ENCODE measurements at regions not wholly inside any gene's neighbourhood (a gene's known extent, or its start where the extent isn't known, plus 50 kb on each side); places are given as distances from the start of the nearest gene placed in this dataset.

GRCh38 chr1:116232989-116233514 is 121.9 kb downstream of the MAB21L3 start:
- DNase-seq (ENCODE audit: low spot score), result no peak

GRCh38 chr1:116234429-116234828 is 123.2 kb downstream of the MAB21L3 start:
- no peak for DNase-seq (ENCODE audit: low spot score)

DNA sequence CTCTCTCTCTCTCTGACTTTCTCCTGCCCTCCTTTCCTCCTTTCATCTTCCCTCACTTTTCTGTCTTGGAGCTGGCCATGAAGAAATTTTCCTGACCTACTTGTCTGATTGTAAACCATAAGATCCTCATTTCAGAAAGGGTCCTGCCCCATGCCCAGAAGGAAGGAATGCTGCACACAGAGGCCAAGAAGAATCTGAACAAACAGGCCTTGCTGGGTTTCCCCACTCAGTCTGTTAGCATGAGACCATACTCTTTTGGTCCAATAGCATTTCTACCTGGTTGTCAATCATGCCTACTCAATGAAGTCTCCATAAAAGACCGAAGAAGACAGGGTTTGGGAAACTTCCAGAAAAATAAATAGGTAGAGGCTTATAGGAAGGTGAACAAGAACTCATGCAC is 128.7 kb downstream of the MAB21L3 start:
- no peak for DNase-seq (ENCODE audit: low spot score)

GRCh38 chr1:116242741-116243140 is 130.3 kb upstream of the ATP1A1 start:
- no peak for DNase-seq (ENCODE audit: low spot score)

DNA sequence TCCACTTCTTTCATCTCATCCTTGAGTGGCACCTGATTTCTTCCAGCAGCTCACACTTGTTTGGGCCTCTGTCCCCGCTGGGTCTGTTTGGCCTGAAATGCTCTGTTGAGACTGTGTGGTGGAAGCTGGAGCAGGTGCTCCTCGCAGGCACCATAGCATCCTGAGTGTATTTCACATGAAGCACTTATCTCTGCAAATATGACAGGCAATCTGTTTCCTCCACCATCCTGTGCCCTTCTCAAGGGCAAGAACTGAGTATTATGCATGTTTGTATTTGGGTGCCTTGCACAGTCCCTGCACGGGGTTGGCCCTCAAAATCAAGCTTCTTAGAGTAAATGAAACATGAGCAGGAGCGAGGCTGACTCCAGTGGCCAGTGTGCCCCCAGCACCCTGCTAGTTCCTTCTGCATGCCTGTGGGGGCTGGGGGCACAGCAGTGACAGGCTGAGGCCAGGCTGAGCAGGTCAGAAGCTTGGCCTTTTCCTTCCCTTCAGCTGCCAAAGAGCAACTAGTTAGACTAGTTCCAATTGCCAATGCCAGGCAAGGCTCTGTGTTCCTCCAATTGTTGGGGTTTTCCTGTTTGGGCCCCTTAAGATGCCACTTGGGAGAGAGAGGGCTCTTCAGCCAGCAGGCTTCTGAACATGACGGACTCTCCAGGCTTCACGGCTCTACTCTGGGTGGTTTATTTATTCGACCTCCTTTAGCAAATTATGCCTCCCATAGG is 129.6 kb upstream of the ATP1A1 start:
- no peak for DNase-seq (ENCODE audit: low spot score)

DNA sequence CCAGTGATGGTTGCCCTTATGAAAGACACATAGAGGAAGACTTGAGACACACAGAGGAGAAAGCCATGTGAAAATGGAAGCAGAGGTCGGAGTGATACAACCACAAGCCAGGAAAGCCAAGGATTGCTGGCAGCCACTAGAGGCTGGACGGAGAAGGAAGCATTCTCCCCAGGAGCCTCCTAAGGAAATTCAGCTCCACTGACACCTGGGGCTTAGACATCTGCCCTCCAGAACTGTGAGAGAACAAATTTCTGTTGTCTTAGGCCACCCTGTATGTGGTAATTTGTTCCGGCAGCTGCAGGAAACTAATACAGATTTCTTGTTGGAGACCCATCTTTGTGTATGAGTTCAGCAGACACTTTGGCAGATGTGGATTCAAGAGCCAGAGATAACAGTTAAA is 126.9 kb upstream of the ATP1A1 start:
- no peak for DNase-seq (ENCODE audit: low spot score)

DNA sequence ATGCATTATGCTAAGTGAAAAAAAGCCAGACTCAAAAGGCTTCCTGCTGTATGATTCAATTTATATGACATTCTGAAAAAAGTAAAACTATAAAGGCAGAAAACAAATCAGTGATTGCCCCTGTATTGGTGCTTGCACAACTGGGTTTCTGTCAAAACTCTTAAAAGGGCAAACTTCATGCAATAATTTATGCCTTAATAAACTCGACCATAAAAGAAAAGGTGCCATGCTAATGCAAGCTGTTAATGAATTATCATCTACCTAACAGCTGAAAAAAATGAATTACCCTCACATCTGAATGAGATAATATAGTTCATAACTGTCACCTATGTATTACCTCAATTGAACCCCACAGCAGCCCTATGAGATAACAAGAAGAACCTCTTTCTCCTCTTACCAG is 120.8 kb upstream of the ATP1A1 start:
- DNase-seq (ENCODE audit: low spot score), result no peak

DNA sequence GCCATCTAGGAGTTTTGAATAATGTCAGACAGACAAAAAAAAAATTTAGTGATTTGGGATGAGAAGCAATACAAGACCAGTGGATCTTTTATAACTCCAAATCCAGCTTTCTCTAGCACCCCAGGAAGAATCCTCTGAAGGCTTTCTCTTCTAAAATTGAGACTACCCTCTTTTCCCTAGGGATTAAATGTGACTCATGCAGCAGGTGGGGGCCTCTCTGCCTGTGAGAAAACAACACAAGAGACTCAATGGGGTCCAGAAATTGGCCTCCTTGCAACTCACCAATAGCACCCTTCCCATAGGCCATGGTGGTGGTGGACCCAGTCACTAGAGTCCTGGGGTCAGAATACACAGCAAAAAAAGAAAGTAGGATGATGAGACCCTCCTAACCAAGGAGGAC is 120.3 kb upstream of the ATP1A1 start:
- no peak for DNase-seq (ENCODE audit: low spot score)

DNA sequence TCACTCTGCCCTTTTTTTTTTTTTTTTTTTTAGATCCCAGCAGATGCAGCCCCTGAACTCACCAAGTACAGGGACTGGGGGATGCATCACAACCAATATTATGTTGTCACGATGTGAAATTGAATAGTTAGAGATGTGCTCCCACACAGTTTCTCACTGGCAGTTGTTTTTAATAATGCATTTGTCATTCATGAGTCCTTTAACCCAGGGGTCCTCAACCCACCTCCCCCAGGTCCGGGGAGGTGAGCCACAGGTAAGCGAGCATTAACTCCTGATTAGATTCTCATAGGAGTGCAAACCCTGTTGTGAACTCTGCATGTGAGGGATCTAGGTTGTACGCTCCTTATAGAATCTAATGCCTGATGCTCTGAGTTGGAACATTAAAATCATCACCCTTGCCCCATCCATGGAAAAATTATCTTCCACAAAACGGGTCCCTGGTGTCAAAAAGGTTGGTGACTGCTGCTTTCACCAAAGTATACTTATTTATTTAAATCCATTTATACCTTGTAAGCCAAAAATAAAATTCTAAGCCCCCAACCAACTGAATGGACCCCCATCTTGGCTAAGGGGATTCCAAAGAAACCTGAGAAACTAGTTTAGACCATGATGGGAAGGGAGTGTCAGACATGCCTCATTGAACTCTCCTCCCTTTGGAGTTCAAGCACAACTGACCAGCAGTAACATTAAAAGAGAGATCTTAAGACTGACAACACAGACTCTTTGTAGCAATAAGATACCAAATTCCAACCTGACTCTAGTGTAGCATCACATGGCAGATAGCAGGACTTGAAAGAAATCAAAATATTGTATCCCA is 119.3 kb upstream of the ATP1A1 start:
- DNase-seq (ENCODE audit: low spot score), result no peak

DNA sequence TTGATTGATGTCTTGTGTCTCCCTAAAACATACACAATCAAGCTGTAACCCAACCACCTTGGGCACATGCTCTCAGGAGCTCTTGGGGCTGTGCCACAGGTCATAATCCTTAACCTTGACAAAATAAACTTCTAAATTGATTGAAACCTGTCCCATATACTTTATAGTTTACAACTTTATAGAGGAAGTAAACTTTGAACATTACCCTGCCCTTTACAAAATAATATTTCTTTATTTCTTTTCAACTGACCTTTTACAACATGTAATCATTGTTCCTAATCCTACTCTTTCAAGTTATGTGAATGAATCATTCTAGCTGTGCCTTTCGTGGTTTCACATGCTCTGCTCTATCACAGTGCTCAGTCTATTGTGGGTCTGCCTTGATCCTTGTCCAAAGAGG is 118.3 kb upstream of the ATP1A1 start:
- no peak for DNase-seq (ENCODE audit: low spot score)

- no peak for DNase-seq (ENCODE audit: low spot score)
These were observed 117.4 kb upstream of the ATP1A1 start for GRCh38 chr1:116255486-116256285.

- no peak for DNase-seq (ENCODE audit: low spot score)
These were observed 116.8 kb upstream of the ATP1A1 start for GRCh38 chr1:116256286-116256649.

GRCh38 chr1:116256875-116257274 is 116.2 kb upstream of the ATP1A1 start:
- DNase-seq (ENCODE audit: low spot score), result no peak

DNA sequence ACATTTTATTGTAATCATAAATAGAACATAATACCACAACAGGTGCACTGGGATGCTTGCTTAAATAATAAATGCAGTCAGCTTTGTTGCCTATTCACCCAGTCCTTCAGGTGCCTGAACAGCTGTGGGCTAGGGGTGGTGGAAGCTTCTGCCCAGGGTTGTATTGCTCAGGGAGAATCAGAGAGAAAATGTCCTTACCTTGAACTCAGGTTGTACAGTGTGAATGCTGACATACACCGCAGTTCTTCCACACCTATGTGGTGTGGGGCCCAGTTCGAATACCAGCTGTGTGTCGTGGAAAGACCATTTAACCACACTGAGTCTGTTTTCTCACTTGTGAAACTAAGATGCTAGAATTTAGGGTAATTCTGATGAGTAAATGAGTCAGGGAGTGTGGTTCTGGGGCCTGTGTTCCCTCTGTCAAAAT is 115.7 kb upstream of the ATP1A1 start:
- no peak for DNase-seq (ENCODE audit: low spot score)

DNA sequence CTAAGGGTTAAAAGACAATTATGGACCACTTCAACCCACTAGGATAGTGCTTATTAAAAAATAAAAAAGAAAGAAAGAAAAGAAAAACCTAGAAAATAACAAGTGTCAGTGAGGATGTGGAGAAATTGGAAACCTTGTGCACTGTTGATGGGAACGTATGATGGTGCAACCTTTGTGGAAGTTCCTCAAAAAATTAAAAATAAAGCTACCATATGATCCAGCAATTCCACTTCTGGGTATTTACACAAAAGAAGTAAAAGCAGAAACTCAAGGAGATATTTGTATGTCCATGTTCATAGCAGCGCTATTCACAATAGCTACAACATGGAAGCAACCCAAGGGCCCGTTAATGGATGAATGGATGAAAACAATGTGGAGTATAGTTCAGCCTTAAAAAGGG is 115.2 kb upstream of the ATP1A1 start:
- DNase-seq (ENCODE audit: low spot score), result no peak

- DNase-seq (ENCODE audit: low spot score), result no peak
These were observed 114.2 kb upstream of the ATP1A1 start for GRCh38 chr1:116258668-116259419.

DNA sequence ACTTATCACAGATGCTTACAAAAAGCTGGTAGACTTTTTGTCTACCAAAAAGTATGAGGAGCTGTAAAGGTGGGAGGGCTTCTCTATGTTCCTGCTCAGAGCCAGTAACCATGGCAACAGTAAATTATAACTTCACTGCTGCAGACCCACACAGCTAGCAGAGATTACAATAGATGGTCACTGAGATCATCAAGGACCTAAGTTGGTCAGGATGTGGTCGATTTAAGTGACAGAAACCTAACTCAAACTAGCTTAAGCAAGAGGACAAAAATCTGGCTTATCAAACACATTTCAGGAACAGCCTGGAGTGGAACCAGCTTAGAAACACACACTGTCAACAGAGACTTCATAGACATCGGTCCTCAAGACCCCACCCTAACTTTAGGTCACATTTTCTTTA is 113.4 kb upstream of the ATP1A1 start:
- DNase-seq (ENCODE audit: low spot score), result no peak

DNA sequence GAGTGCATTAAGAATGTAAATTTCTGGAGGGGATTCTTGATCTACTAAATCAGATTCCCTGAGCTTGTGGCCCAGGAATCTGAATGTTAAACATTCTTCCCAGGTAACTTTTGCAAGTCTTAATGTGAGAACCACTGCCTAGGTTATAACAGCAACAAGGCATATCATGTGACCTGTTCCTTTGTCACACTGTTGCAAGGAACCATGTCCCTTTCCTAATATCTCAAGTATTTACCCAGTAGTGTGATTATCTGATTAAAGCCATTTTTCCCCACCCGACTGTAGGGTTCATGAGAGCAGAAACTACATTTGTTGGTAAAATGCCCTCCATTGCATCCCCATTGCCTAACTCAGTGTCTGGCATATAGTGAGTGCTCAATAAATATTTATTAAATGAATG is 112.9 kb upstream of the ATP1A1 start:
- DNase-seq (ENCODE audit: low spot score), result no peak

GRCh38 chr1:116260621-116261020 is 112.4 kb upstream of the ATP1A1 start:
- no peak for DNase-seq (ENCODE audit: low spot score)

DNA sequence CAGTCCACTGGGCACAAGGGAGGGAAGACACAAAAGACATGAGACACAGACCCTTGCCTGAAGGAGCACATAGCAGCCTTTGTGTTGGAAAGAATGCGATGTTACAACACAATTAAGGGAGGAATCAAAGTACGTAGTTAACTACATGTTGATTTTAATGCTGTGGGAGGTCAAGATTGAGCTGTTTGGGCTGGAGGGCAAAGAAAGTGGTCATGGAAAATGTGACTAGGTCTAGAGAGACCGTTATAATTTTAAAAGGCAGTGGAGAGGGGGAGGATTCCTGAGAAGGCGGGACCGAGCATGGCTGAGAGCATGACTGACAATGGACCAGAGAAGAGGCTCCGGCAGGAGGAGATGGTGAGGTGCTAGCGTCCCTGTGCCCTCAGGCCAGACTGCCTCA is 111.8 kb upstream of the ATP1A1 start:
- DNase-seq (ENCODE audit: low spot score), result no peak

DNA sequence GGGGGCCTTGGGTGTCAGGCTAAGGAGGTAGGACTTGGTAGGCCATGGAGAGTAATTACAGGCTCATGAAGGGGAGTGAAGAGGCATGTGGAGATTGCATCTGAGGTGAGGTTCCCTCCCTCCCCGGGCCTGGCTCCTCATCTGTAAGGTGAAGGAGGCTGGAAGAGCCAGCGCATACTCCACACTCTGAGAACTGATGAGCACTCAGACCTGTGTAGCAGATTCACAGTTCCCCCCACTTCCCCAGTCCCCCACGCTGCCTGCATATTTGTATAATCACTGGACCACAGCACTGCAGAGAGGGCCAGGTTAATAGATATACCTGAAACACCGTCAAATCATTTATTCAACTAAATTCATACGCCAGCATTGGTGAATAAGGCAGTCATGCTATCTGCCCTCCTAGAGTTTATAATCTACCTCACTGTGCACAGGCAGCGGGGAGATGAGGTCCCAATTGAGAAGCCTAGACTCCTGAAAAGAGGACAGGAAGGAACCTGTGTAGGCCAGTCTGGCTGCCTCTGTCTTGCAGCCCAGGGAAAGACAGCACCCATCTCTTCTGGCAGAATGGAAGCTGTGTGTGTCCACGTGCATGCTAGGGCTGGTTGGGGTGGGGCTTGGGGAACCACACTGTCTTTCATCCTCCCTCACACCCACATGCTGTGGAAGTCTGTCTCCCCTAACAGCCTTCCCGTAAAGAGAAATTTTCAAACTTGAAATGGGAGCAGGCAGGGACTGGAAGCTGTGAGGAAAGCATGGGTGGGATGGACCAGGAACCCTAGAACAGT is 110.6 kb upstream of the ATP1A1 start:
- no peak for DNase-seq (ENCODE audit: low spot score)

All from AG08395 (cell line).